ENCODE measurements at regions not wholly inside any gene's neighbourhood (a gene's known extent, or its start where the extent isn't known, plus 50 kb on each side); places are given as distances from the start of the nearest gene placed in this dataset.
"Not testable (repeated sequence)": the region's sequence is repeated elsewhere in the genome, so short reads cannot be mapped to it uniquely, and the experiment has no call there.

DNA sequence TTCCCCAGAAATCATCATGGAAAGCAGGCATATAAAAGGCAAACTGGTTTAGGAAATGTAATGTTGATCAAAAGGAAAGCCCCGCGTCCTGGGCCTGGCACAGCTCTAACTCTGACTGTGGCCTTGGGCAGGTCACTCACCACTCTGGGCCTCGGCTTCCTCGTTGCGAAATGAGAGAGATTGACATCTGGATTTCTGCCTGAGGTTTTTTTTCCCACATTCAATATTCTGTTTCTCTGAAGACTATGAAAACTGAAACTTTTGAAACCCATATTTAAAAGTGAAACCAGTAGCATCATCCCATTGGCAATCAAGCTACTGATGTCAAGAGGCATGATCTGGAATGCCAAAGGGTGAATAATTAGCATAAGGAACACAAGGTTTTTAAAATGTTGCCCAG lies 369.7 kb upstream of the NPVF start:
- H3K27ac Mint-ChIP-seq: no peak overlapping the region
- DNase-seq: no peak
- no peaks in the 10 kb centered on the region for H3K27me3 Mint-ChIP-seq
- H3K4me3 Mint-ChIP-seq: no peak overlapping the region
- peaks cover 8% of the 10 kb centered on the region for H3K4me1 Mint-ChIP-seq
- peaks cover 2% of the 10 kb centered on the region for H3K36me3 Mint-ChIP-seq
- H3K9me3 Mint-ChIP-seq: no peaks in the 10 kb centered on the region

GRCh38 chr7:25598765-25599164 lies 370.5 kb upstream of the NPVF start:
- no peaks in the 10 kb centered on the region for H3K27me3 Mint-ChIP-seq
- H3K36me3 Mint-ChIP-seq: peaks cover 2% of the 10 kb centered on the region
- H3K4me3 Mint-ChIP-seq: no peak overlapping the region
- H3K9me3 Mint-ChIP-seq: no peaks in the 10 kb centered on the region
- DNase-seq: no peak
- H3K4me1 Mint-ChIP-seq: peaks cover 8% of the 10 kb centered on the region
- H3K27ac Mint-ChIP-seq: no peak overlapping the region

GRCh38 chr7:25600262-25600920 lies 372.1 kb upstream of the NPVF start:
- Mint-ChIP-seq H3K4me1 (peaks cover 8% of the 10 kb centered on the region), H3K27ac (no peak overlapping the region), H3K36me3 (peaks cover 2% of the 10 kb centered on the region), H3K27me3 (no peaks in the 10 kb centered on the region), H3K4me3 (no peak overlapping the region), H3K9me3 (no peaks in the 10 kb centered on the region)
- no peak for DNase-seq

DNA sequence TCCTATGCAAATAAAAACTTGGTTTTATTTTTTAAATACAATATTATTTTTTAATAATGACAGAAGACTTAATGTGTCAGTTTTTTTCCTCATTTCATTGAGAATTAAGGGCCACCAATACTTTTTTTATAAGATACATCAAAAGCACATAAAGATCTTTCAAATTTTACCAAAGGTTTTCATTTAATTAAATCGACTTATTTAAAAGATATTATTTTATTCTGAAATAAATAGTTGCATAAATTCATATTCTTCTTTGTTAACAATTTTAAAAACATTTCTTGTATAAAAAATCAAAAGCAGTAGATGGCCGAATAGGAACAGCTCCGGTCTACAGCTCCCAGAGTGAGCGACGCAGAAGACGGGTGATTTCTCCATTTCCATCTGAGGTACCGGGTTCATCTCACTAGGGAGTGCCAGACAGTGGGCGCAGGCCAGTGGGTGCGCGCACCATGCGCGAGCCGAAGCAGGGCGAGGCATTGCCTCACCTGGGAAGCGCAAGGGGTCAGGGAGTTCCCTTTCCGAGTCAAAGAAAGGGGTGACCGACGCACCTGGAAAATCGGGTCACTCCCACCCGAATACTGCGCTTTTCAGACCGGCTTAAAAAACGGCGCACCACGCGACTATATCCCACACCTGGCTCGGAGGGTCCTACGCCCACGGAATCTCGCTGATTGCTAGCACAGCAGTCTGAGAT lies 374.6 kb upstream of the NPVF start:
- H3K4me3 Mint-ChIP-seq: peak overlapping the region; percentile 58
- DNase-seq, H3K27me3 Mint-ChIP-seq, H3K27ac Mint-ChIP-seq, H3K9me3 Mint-ChIP-seq, H3K4me1 Mint-ChIP-seq, H3K36me3 Mint-ChIP-seq: not testable (repeated sequence)

DNA sequence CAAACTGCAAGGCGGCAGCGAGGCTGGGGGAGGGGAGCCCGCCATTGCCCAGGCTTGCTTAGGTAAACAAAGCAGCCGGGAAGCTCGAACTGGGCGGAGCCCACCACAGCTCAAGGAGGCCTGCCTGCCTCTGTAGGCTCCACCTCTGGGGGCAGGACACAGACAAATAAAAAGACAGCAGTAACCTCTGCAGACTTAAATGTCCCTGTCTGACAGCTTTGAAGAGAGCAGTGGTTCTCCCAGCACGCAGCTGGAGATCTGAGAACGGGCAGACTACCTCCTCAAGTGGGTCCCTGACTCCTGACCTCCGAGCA lies 375.1 kb upstream of the NPVF start:
- not testable (repeated sequence) for H3K27me3 Mint-ChIP-seq, H3K36me3 Mint-ChIP-seq, H3K4me1 Mint-ChIP-seq, DNase-seq, H3K9me3 Mint-ChIP-seq, H3K27ac Mint-ChIP-seq
- H3K4me3 Mint-ChIP-seq: peak overlapping the region; percentile 58

- DNase-seq: no peak
- Mint-ChIP-seq H3K4me1 (peaks cover 20% of the 10 kb centered on the region), H3K9me3 (peaks cover 14% of the 10 kb centered on the region), H3K4me3 (no peak overlapping the region), H3K36me3 (peaks cover 4% of the 10 kb centered on the region), H3K27ac (no peak overlapping the region), H3K27me3 (no peaks in the 10 kb centered on the region)
Measured at GRCh38 chr7:25611196-25611595, 382.9 kb upstream of the NPVF start.

DNA sequence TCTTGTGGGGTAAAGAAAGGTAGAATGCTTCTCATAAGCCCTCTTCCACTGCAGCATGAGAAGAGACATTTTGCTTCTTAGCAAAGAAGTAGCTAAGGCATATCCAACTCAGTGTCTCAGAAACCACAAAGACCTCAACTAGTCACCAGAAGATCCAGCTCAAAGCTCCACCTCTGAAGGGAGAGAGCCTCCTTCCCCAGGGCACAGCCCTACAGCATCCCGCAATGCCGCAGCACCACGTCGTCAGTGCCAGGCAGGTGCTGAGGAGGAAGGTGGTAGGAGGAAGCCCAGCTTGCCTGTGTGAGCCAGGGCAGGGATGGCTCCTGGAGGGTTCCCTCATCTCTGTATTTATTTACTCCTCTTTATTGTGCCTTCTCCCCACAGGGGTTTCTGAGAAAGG lies 385.6 kb upstream of the NPVF start:
- H3K9me3 Mint-ChIP-seq: peaks cover 15% of the 10 kb centered on the region
- peaks cover 31% of the 10 kb centered on the region for H3K4me1 Mint-ChIP-seq
- H3K27me3 Mint-ChIP-seq: no peaks in the 10 kb centered on the region
- H3K27ac Mint-ChIP-seq: no peak overlapping the region
- no peak overlapping the region for H3K4me3 Mint-ChIP-seq
- peaks cover 4% of the 10 kb centered on the region for H3K36me3 Mint-ChIP-seq
- DNase-seq: no peak

GRCh38 chr7:25614415-25614814 lies 386.1 kb upstream of the NPVF start:
- no peak for DNase-seq
- H3K4me1 Mint-ChIP-seq: peaks cover 36% of the 10 kb centered on the region

DNA sequence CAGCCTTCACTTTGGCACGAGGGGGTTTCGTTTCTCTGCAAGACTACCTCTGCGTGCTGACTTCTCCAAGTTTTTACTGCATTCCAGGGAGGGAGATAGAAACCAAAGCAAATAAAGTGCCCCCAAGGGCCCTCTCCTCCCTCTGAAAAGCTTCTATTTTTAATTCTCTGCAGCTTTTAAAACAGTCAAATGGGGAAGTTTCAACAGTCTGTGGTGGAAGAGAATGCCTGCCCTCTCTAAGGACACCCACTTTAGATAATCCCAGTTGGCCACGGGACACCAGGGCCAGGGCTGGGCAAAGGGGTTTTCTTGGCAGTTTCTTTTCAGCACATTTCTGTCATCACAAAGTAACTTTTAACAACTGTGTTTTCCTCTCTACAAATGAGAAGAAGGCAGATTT lies 386.7 kb upstream of the NPVF start:
- Mint-ChIP-seq H3K4me3 (no peak overlapping the region), H3K4me1 (peaks cover 40% of the 10 kb centered on the region), H3K27me3 (no peaks in the 10 kb centered on the region), H3K27ac (no peak overlapping the region), H3K36me3 (peaks cover 4% of the 10 kb centered on the region), H3K9me3 (peaks cover 15% of the 10 kb centered on the region)
- no peak for DNase-seq

More at GRCh38 chr7:25614415-25614814, 386.1 kb upstream of the NPVF start:
- Mint-ChIP-seq H3K4me3 (no peak overlapping the region), H3K36me3 (peaks cover 4% of the 10 kb centered on the region), H3K27me3 (no peaks in the 10 kb centered on the region), H3K9me3 (peaks cover 15% of the 10 kb centered on the region), H3K27ac (no peak overlapping the region)

DNA sequence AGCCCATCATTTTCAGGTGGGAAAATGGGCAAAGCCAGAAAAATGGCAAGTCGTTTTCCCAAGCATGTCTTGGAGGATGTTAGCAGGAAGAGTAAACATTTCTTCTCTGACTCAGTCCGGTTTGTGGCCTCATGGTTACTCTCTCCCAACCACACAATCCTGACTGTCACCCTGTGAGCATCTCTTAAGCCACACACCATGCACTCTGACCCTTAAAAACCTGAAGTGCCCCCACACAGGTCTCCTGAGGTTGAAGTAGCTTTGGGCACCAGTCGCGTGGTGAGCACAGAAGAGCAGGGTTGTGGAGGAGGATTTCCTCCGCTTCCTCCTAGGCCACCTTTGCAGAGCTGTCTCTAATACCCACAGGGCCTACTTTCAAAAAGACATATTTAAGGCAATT lies 387.3 kb upstream of the NPVF start:
- H3K27ac Mint-ChIP-seq: no peak overlapping the region
- no peak for DNase-seq
- peaks cover 4% of the 10 kb centered on the region for H3K36me3 Mint-ChIP-seq
- peaks cover 15% of the 10 kb centered on the region for H3K9me3 Mint-ChIP-seq
- H3K27me3 Mint-ChIP-seq: no peaks in the 10 kb centered on the region
- peaks cover 45% of the 10 kb centered on the region for H3K4me1 Mint-ChIP-seq
- H3K4me3 Mint-ChIP-seq: no peak overlapping the region

DNA sequence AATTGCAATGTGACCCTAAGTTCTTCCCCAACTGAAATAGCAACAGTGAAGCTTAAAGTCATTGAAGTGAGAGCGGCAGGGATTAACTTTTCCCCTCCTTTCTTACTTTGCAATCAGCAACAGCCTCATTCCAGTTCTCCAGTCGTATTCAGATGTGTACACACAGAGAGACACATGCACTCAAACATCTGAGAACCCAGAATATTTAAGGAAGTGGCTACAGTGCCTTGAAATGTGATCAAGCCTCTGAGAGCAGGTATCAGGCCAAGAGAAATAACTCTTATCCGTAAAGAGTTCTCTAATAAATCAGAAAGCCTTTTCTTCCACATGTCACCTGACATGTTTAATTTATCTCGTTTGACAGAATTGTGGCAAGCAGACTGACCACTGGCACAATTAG lies 388.9 kb upstream of the NPVF start:
- DNase-seq: no peak
- no peak overlapping the region for H3K4me3 Mint-ChIP-seq
- no peaks in the 10 kb centered on the region for H3K27me3 Mint-ChIP-seq
- H3K4me1 Mint-ChIP-seq: peaks cover 53% of the 10 kb centered on the region
- no peak overlapping the region for H3K27ac Mint-ChIP-seq
- peaks cover 11% of the 10 kb centered on the region for H3K9me3 Mint-ChIP-seq
- H3K36me3 Mint-ChIP-seq: no peaks in the 10 kb centered on the region

GRCh38 chr7:25617673-25618072 lies 389.4 kb upstream of the NPVF start:
- H3K4me3 Mint-ChIP-seq: no peak overlapping the region
- H3K9me3 Mint-ChIP-seq: peaks cover 8% of the 10 kb centered on the region
- H3K36me3 Mint-ChIP-seq: no peaks in the 10 kb centered on the region
- DNase-seq: no peak
- peaks cover 53% of the 10 kb centered on the region for H3K4me1 Mint-ChIP-seq
- H3K27me3 Mint-ChIP-seq: no peaks in the 10 kb centered on the region
- H3K27ac Mint-ChIP-seq: no peak overlapping the region

DNA sequence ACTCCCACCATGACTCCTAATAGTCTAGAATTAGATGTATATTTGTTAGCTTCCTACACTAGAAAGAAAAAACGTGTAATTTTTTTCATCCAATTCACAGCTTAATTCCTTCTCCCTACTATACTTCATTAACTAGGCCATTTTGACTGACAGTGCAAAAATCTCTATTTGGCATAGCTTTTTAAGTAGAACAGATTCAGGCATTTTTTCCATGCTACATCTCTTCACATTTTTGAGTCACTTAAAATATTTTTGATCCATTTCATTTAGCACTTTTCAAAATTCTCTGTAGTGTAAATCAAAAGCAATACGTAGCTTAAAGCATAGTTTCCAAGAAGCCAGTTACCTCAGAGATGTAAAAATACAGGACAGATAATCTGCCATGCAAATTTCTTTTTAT lies 391.1 kb upstream of the NPVF start:
- peak overlapping the region; percentile 44 for H3K4me3 Mint-ChIP-seq
- peaks cover 1% of the 10 kb centered on the region for H3K9me3 Mint-ChIP-seq
- H3K36me3 Mint-ChIP-seq: no peaks in the 10 kb centered on the region
- no peak for DNase-seq
- H3K27me3 Mint-ChIP-seq: no peaks in the 10 kb centered on the region
- peak overlapping the region; percentile 40 for H3K27ac Mint-ChIP-seq
- peaks cover 47% of the 10 kb centered on the region for H3K4me1 Mint-ChIP-seq

DNA sequence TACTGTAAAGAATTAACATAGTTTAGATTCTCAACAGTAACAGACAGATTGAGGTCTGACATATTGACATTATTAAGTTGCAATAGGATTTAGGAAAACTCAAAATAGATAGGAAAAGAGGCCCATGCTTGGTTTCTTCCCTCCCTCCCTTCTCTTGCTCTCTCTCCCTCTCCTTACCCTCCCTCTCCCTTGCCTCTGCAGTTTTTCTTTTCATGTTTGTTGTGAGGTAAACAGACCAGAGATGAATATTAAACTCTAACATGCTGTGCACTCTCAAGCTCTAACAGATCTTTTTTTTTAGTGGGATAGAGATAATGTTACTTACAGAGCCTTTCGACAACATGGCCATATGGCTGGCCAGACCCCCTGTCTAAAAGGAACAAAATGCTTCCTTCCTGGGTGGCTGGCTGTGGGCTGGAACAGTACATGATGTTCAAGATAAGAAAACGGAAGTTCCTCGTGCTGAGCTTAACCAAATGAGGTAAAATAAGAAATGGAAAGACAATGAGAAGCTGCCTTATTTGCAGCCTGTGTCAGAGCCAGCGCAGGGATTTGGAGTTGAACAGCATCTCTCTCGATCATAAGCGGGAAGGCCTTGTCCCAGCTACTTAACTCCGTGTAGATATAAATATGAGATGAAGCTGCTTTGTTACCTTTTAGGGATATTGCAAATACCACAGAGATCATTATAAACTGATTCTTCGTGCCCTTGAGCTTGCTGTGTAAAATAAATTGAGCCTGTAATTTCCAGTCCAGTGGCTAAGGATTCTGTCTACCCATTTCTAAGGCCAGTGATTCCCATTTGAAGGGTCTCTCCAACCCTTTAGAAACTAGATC lies 391.9 kb upstream of the NPVF start:
- DNase-seq: peak; percentile 6
- peaks cover 1% of the 10 kb centered on the region for H3K9me3 Mint-ChIP-seq
- H3K27me3 Mint-ChIP-seq: no peaks in the 10 kb centered on the region
- H3K4me3 Mint-ChIP-seq: peak overlapping the region; percentile 68
- H3K4me1 Mint-ChIP-seq: peaks cover 44% of the 10 kb centered on the region
- peak overlapping the region; percentile 86 for H3K27ac Mint-ChIP-seq
- H3K36me3 Mint-ChIP-seq: no peaks in the 10 kb centered on the region

DNA sequence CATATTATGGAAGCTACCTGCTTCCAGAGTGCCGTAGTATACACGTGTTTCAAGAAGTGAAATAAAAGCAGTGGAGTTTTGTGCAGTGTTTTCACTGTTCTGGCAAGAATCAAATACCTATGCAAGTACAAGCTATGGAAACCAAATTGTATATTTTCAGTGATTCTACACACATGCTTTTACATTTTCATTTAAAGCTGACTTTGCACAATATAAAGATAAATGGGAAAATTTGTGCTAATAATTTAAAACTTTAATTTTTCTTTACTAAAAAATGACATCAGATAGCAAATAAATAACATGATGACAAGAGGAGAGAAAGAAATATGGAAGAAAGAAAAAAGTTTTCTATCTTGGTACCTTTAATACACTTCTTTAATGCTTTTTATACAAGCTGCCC lies 393.7 kb upstream of the NPVF start:
- Mint-ChIP-seq H3K27ac (no peak overlapping the region), H3K4me1 (peaks cover 34% of the 10 kb centered on the region), H3K4me3 (no peak overlapping the region), H3K27me3 (no peaks in the 10 kb centered on the region), H3K9me3 (peaks cover 1% of the 10 kb centered on the region), H3K36me3 (no peaks in the 10 kb centered on the region)
- DNase-seq: no peak
